Myocyte (in vitro differentiated cells): ENCODE measurements at regions not wholly inside any gene's neighbourhood (a gene's known extent, or its start where the extent isn't known, plus 50 kb on each side); places are given as distances from the start of the nearest gene placed in this dataset.

Experiments
- DNase-seq: peaks from one replicate; pipeline ENCODE4 v3.0.0-alpha.2; 2012; ENCODE audit warnings: low read depth

- DNase-seq: no peak
Measured at GRCh38 chr17:34163646-34164045, 91.4 kb upstream of the CCL2 start.

- no peak for DNase-seq
Measured at GRCh38 chr17:34164837-34165236, 90.2 kb upstream of the CCL2 start.

GRCh38 chr17:34166352-34166751 is 88.7 kb upstream of the CCL2 start:
- no peak for DNase-seq

- DNase-seq: no peak
Measured at GRCh38 chr17:34167354-34167753, 87.7 kb upstream of the CCL2 start.

GRCh38 chr17:34168989-34169388 is 86.1 kb upstream of the CCL2 start:
- no peak for DNase-seq

GRCh38 chr17:34169496-34169895 is 85.6 kb upstream of the CCL2 start:
- no peak for DNase-seq

GRCh38 chr17:34171245-34171818 is 83.8 kb upstream of the CCL2 start:
- peak; percentile 34 for DNase-seq

GRCh38 chr17:34172390-34172918 is 82.6 kb upstream of the CCL2 start:
- DNase-seq: no peak

GRCh38 chr17:34173241-34173640 is 81.8 kb upstream of the CCL2 start:
- DNase-seq: no peak

- no peak for DNase-seq
Measured at GRCh38 chr17:34174496-34174895, 80.6 kb upstream of the CCL2 start.

- DNase-seq: no peak
Measured at GRCh38 chr17:34176440-34176839, 78.6 kb upstream of the CCL2 start.

GRCh38 chr17:34177642-34178041 is 77.4 kb upstream of the CCL2 start:
- no peak for DNase-seq

GRCh38 chr17:34178092-34178491 is 77.0 kb upstream of the CCL2 start:
- DNase-seq: no peak

- DNase-seq: no peak
Measured at GRCh38 chr17:34182036-34182803, 72.9 kb upstream of the CCL2 start.

GRCh38 chr17:34195987-34196386 is 59.1 kb upstream of the CCL2 start:
- DNase-seq: no peak

GRCh38 chr17:34198519-34198918 is 56.6 kb upstream of the CCL2 start:
- DNase-seq: no peak

GRCh38 chr17:34199454-34199853 is 55.6 kb upstream of the CCL2 start:
- no peak for DNase-seq

GRCh38 chr17:34199932-34200534 is 55.1 kb upstream of the CCL2 start:
- peak; percentile 79 for DNase-seq

GRCh38 chr17:34201225-34201624 is 53.9 kb upstream of the CCL2 start:
- DNase-seq: no peak

GRCh38 chr17:34201767-34202166 is 53.3 kb upstream of the CCL2 start:
- no peak for DNase-seq

- no peak for DNase-seq
Measured at GRCh38 chr17:34203018-34203638, 52.0 kb upstream of the CCL2 start.

GRCh38 chr17:34204402-34204801 is 50.7 kb upstream of the CCL2 start:
- no peak for DNase-seq
